Astrocyte of the spinal cord (primary cell): ENCODE measurements at regions not wholly inside any gene's neighbourhood (a gene's known extent, or its start where the extent isn't known, plus 50 kb on each side); places are given as distances from the start of the nearest gene placed in this dataset.

Experiments
- DNase-seq: peaks from one replicate; pipeline ENCODE4 v3.0.0; 2011; ENCODE audit warnings: low read depth, low spot score
- H3K4me3 ChIP-seq: 2 replicates; pipeline ENCODE4 v1.5.1; 2011; ENCODE audit warnings: low read depth, mild to moderate bottlenecking, low read length, moderate library complexity
- in situ Hi-C: cut with HindIII; loops from 2 replicates; pipeline ENCODE4 v1.10.0; 2017; ENCODE audit warnings: low sequenced_read_pairs
- TF ChIP-seq, protein P1 (sequence below): IDR thresholded peaks from 2 replicates; pipeline ENCODE4 v1.5.1; 2012; ENCODE audit warnings: low read depth, mild to moderate bottlenecking, low read length, inconsistent platforms

DNA sequence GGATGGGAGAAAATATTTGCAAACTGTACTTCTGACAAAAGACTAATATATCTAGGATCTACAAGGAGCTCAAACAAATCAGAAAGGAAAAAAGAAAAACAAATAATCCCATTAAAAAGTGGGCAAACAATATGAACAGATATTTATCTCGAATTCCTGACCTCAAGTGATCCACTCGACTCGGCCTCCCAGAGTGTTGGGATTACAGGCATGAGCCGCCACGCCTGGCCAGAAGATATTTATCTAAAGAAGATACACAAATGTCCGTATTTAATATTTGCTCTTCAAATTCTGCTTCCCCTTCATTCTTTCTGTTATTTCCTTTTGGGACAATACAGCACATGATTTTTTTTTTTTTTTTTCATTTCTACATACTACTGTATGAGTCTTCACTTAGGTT, 151.7 kb upstream of the GRM7 start:
- in situ Hi-C loops: no loop called here
- TF ChIP-seq, protein P1, sequence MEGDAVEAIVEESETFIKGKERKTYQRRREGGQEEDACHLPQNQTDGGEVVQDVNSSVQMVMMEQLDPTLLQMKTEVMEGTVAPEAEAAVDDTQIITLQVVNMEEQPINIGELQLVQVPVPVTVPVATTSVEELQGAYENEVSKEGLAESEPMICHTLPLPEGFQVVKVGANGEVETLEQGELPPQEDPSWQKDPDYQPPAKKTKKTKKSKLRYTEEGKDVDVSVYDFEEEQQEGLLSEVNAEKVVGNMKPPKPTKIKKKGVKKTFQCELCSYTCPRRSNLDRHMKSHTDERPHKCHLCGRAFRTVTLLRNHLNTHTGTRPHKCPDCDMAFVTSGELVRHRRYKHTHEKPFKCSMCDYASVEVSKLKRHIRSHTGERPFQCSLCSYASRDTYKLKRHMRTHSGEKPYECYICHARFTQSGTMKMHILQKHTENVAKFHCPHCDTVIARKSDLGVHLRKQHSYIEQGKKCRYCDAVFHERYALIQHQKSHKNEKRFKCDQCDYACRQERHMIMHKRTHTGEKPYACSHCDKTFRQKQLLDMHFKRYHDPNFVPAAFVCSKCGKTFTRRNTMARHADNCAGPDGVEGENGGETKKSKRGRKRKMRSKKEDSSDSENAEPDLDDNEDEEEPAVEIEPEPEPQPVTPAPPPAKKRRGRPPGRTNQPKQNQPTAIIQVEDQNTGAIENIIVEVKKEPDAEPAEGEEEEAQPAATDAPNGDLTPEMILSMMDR: no peak
- H3K4me3 ChIP-seq: no peak overlapping the region
- no peak for DNase-seq

DNA sequence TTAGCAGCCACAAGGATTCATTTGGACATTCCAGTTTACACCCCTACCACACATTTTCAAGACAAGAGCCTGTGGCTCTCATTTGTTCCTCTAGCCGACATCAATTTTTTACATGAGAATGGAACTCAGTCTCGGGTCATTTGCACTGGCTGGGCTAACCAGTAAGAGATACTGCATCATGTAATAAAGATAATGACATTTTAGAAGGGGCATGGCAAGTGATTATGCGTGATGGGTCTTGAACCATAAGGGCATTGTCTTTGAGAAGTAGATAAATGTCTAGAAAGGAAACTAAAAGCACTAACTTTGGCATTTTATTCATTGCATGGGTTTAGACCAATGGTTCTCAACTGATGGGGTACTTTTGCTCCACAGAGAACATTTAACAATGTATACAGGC, 146.0 kb upstream of the GRM7 start:
- TF ChIP-seq, protein P1: no peak
- DNase-seq: no peak
- in situ Hi-C loops: no loop called here
- H3K4me3 ChIP-seq: no peak overlapping the region

- TF ChIP-seq, protein P1: no peak
- no peak for DNase-seq
- in situ Hi-C loops: no loop called here
- H3K4me3 ChIP-seq: no peak overlapping the region
These were observed 144.5 kb upstream of the GRM7 start for GRCh38 chr3:6716420-6716819.

DNA sequence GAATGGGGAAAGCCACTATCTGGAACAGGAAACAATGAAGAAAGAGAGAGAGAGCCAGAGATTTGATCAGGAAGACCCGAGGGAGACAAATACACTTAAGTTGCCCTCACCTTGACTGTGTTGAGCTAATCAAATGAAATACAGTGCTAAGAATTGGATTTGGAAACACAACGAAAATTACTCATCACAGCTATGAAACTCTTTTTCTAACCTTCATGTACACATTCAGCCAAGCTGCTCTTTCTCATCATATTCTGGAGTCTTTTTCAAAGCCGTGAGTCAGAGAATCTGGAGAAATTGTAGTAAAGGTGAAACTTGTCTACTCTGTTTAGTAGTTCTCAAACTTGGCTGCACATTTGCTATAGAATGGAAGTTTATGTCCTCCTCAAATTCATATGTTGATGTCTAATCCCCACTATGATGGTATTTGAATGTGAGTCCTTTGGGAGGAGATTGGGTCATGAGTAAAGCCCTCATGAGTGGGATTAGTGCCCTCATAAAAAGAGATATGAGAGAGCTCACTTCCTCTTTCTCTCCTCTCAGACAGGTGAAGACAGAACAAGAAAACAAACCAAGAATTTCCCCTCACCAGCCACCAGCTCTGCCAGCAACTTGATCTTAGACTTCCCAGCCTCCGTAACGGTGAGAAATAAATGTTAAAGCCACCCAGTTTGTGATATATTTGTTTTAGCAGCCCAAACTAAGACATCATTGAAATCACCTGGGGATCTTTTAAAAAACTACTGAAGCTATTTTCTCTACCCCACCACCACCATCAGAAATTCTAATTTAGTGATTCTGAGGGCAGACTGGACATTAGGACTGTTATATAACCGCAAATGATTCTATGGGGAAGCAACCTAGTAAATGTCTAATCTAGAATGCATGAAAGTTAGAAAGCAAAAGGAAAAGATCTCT, 143.6 kb upstream of the GRM7 start:
- H3K4me3 ChIP-seq: no peak overlapping the region
- DNase-seq: no peak
- TF ChIP-seq, protein P1: no peak
- in situ Hi-C loops: no loop called here

DNA sequence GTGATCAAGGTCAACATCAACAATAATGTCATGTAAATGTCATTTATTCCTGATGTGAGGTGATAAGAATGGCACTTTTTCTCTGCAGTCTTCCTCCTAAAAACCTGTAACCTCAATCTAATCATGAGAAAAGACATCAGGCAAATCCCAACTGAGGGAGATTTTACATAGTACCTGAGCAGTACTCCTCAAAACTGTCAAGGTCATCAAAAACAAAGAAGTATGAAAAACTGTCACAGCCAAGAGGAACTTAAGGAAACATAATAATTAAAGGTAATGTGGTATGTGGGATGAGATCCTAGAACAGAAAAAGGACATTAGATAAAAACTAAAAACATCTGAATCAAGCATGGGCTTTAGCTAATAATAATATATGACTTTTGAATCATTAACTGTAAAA, 140.9 kb upstream of the GRM7 start:
- in situ Hi-C loops: no loop called here
- TF ChIP-seq, protein P1: no peak
- no peak for DNase-seq
- H3K4me3 ChIP-seq: no peak overlapping the region

DNA sequence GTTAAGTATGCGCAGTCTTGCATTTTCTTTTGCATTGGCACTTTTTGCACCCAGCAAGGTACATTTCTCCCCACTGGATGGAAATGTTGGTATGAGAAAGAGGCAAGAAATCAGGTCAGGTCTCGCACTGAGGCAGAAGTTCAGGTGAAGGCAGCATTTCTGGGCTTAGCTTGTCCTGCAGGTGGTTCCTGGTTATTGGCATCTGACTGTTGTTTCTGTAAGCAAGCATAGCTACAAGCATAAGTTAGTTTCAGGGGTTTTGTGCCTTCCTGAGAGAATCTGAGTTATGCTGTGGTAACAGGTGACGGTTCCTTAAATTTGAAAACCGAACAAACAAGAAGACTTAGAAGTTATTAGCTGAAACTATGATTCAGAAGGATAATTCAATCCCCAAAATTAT, 139.4 kb upstream of the GRM7 start:
- in situ Hi-C loops: no loop called here
- DNase-seq: no peak
- H3K4me3 ChIP-seq: no peak overlapping the region
- TF ChIP-seq, protein P1: no peak
